Transverse colon (tissue), 3 donors: ENCODE measurements at regions not wholly inside any gene's neighbourhood (a gene's known extent, or its start where the extent isn't known, plus 50 kb on each side); places are given as distances from the start of the nearest gene placed in this dataset.

Source experiments
- CTCF ChIP-seq, 5 experiments: fragments of 200-600 bp in 3 of 5; fragments of 450-650 bp in 2 of 5; sonication (generic) in 3 of 5; IDR thresholded peaks; 1 replicate in 2 of 5; 2 replicates in 3 of 5; pipeline ENCODE4 v1.5.1; 2016 to 2017; ENCODE audit warnings: antibody characterized with exemption in 5 of 5, inconsistent platforms in 3 of 5, mild to moderate bottlenecking in 2 of 5, moderate library complexity in 1 of 5
- EP300 ChIP-seq: sonication (generic); formaldehyde crosslinking; IDR thresholded peaks from one replicate; pipeline ENCODE4 v1.6.1; 2017; ENCODE audit warnings: antibody characterized with exemption, low read depth
- POLR2A ChIP-seq: fragments of 450-650 bp; IDR thresholded peaks from one replicate; pipeline ENCODE4 v1.6.1; 2016; ENCODE audit warnings: antibody characterized with exemption, mild to moderate bottlenecking, moderate library complexity

DNA sequence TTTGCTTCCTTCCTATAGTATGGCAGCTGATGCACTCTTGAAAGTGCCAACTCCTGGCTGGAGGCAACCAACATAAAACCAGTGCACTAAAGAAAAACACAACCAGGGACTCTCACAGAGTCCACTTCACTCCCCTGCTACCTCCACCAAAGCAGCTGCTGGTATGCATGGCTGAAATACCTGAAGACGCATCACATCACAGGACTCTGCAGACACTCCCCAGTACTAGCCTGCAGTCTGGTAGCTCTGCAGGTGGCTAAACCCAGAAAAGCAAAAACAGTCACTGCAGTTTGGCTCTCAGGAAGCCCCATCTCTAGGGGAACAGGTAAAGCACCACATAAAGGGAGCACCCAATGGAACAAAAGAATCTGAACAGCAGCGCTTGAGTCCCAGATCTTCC is 473.0 kb upstream of the SPTLC3 start:
- no peak for TF ChIP-seq POLR2A
- TF ChIP-seq CTCF (IDR thresholded peaks at IDR 0.05) = no peak
- no peak for TF ChIP-seq EP300
